Hematopoietic multipotent progenitor cell treated with erythropoietin and hydrocortisone succinate and interleukin-3 and kit ligand, for 4 days (in vitro differentiated cells): ENCODE measurements at regions not wholly inside any gene's neighbourhood (a gene's known extent, or its start where the extent isn't known, plus 50 kb on each side); places are given as distances from the start of the nearest gene placed in this dataset.

Experiments used
- DNase-seq: peaks from one replicate; pipeline ENCODE4 v3.0.0-alpha.2; 2015

GRCh38 chr14:76974365-76974764, 54.1 kb downstream of the IRF2BPL start:
- no peak for DNase-seq

- no peak for DNase-seq
Measured at GRCh38 chr14:76971549-76971948, 57.0 kb downstream of the IRF2BPL start.

DNA sequence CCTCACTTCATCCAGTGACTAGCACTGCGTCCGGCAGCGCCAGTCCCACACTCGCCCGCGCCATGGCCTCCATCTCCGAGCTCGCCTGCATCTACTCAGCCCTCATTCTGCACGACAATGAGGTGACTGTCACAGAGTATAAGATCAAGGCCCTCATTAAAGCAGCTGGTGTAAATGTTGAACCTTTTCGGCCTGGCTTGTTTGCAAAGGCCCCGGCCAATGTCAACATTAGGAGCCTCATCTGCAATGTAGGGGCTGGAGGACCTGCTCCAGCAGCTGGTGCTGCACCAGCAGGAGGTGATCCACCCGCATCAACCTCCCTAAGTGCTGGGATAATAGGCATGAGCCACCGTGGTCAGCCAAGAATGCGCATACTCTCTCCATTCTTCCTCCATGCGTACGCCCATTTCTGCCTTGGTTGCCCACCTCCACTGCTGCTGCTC, 59.9 kb downstream of the IRF2BPL start:
- DNase-seq = no peak

DNA sequence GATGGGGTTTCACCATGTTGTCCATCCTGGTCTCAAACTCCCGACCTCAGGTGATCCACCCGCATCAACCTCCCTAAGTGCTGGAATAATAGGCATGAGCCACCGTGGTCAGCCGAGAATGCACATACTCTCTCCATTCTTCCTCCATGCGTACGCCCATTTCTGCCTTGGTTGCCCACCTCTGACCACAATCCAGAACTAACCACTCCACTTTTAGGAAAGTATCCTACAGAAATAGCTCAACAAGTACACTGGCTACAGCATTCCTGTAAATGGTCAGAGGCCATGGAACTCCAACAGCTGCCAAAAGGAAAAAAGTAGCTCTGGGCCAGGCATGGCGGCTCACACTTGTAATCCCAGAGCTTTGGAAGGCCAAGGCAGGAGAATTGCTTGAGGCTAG, 60.7 kb downstream of the IRF2BPL start:
- DNase-seq = no peak

- no peak for DNase-seq
Measured at GRCh38 chr14:76965232-76965631, 63.3 kb downstream of the IRF2BPL start.

- no peak for DNase-seq
Measured at GRCh38 chr14:76964695-76965094, 63.8 kb downstream of the IRF2BPL start.

DNA sequence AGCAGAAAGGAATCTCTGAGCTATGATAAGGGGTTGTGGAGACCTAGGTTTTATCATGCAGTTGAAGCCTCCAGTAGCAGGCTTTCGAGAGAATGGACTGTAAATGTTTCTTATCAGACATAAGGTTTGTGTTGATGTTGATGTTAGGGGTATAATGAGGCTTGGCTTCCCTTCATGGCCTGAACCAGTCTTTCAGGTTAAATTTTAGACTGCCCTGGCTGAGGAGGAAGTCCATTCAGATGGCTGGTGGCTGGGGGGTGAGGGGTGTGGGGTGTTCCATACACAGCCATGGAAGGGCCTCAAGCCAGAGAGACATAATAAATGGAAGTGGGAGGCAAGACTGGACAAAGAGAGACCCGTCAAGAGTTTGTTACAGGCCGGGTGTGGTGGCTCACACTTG, 65.1 kb downstream of the IRF2BPL start:
- no peak for DNase-seq

DNA sequence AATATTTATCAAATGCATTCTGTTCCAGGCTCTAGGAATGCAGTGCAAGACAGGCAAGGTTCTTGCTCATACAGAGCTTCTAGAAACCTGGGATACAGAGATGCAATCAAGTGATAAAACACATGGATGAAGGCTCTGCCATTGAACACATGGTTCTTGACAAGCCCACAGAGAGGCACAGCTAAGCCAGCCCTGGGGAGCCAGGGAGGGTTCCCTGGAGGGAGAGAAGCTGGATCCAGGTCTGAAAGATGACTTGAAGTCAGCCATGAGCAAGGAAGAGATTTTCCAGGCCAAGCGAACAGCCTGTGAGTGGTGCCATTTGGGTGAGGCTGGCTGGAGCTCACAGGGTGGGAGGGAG, 66.2 kb downstream of the IRF2BPL start:
- DNase-seq = no peak

- DNase-seq = peak; percentile 93
Measured at GRCh38 chr14:76961631-76962302, 66.7 kb downstream of the IRF2BPL start.

DNA sequence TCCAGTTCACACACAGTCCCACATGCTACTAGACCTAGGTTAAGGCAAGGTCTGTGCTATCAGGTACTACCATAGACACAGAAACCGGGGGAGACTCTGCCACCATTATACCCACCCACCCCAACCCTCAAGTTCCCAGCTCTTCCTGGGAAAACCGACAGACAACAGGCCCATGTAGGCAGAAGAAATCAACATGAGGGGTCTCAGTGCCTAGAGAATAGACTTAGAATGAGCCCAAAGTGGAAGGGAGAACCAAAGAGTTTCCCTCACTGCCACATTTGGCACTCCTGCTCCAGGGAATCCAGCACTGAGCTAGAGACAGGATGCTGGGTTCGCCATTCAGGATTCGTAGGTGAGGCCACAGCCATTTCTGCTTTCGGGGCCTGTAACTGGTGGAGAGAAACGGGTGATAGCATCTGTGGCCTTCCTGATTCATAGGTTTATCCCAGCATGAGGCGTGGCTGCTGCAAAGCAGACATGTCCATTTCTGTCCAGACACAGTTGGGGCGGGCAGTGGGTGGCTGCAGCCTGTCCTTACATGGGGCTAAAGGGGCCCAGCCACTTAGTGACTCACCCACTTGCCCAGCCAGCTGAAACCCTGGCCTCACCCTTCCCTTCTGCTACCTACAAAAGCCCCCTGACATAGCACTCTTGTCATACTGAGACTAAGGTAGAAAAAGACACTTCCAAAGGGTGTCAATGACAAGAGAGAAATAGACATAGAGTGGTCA, 69.4 kb downstream of the IRF2BPL start:
- DNase-seq = peak; percentile 31

DNA sequence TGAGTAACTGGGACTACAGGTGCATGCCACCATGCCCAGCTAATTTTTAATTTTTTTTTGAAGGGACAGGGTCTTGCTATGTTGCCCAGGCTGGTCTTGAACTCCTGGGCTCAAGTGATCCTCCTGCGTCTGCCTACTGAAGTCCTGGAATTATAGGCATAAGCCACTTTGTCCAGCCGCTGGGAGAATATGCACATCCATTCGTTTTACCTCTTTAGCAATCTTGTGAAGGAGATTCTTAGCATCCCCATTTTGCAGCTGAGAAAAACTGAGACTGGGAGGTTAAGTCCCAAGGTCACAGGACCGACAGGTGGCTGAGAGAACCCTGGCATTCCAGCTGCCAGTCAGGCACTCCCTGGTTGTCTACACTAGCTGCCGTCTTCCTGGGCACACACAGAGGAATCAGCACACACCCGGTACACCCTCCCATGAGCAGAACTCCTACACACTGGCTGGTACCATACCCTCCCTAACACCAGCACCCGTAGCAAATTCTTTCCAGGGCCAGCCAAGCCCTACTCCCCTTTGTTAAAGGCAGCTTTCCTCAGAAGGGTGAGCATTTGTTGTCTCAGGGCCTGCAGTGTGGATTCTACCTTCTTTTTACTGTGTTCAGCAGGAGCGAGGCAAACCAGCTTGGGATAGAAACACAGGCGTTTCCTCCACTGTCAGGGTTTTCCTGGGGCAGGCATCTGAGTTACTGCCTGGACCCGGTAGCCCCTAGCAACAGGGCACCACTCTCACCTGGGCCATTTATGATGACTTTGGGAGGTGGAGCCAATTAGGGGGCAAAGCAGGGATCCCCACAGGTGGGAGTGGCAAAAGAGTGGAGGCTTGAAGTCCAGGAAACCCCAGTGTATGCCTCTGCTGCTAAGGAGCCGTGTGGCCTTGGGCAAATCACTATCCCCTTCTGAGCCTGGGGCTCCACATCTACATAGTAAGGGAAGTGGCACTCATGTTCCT, 70.2 kb downstream of the IRF2BPL start:
- DNase-seq = no peak

DNA sequence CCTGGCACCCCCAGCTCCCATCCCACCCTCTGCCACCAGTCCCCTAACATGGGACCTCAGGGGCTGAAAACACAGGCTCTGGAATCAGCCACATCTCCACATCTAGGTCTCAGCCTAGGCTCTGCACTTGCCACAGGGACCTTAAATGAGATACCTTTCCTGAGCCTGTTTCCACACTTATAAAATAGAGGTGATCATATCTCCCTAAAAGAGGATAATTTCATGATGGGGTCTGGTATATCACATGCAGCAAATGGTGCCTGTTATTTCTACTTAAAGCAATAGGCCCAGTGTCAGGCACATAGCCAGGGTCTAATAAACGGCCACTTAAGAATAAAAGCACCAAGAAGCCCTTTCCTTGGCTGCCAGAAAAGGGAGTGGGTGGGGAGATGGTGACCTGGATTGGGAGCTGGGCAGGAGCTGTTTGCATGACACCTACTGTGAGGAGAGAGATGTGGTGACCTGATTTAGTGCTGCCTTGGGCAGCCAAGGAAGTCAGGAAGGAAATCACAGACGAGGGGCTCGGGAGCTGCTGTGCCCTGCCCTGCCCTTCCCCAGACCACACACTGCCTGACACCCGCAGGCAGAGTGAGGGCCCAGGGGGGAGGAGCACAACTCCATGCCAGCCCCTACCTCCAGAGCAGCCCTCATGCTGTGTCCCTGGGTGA, 71.2 kb downstream of the IRF2BPL start:
- peak; percentile 38 for DNase-seq

GRCh38 chr14:76956316-76957090, 72.0 kb downstream of the IRF2BPL start:
- peak; percentile 98 for DNase-seq

- peak; percentile 74 for DNase-seq
Measured at GRCh38 chr14:76955575-76956315, 72.8 kb downstream of the IRF2BPL start.

GRCh38 chr14:76954394-76955190, 73.9 kb downstream of the IRF2BPL start:
- DNase-seq = no peak

- DNase-seq = peak; percentile 73
Measured at GRCh38 chr14:76953311-76953945, 75.1 kb downstream of the IRF2BPL start.

DNA sequence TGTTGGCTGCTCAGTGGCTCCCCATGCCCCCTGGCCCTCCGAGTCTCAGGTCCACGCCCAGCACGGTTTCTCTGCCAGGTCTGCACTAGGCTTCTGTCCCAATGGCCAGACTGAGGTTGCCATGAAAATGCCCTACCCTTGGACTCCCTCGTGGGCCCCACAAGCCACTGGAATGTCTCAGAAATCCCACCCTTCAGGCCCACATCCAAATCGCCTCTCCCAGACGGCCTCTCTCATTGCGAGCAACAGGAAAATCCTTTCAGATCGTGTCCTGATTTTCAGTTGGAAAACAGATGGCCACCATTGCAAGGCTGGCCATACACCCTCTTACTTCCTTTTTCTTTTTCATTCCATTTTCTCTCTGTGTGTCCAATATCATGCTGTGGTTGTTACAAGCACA, 77.3 kb downstream of the IRF2BPL start:
- no peak for DNase-seq

GRCh38 chr14:76950055-76951020, 78.2 kb downstream of the IRF2BPL start:
- no peak for DNase-seq

GRCh38 chr14:76948976-76949375, 79.5 kb downstream of the IRF2BPL start:
- no peak for DNase-seq
